ENCODE measurements at regions not wholly inside any gene's neighbourhood (a gene's known extent, or its start where the extent isn't known, plus 50 kb on each side); places are given as distances from the start of the nearest gene placed in this dataset.

DNA sequence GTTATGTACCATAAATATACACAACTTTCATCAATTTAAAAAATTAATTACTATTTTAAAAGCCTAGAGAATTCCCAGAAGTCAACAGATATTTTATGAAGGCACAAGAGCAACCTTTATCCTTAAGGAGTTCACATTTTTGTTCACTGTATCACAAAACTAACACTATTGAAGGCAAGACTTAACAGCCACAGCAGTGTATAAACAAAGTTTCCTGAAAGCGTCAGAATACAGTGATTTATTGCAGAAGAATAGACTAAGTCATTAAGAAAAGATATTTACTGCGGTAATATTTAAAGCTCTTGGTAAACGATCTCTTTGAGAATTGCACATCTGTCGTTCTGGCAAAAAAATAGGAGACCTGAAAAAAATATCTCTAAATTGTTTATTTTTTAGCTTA lies 419.3 kb upstream of the NBEA start:
- Histone ChIP-seq H2BK5ac (ENCODE audit: low read length) (no peak overlapping the region), H3K23ac (ENCODE audit: low read depth, low read length, poor library complexity) (no peak overlapping the region), H3K27ac (replicated peaks; ENCODE audit: low read length) (no peak overlapping the region), H2AK5ac (ENCODE audit: low read depth, low read length) (no peak overlapping the region), H3K4ac (ENCODE audit: low read length) (no peak overlapping the region), H2BK15ac (ENCODE audit: low read length) (no peak overlapping the region), H3K4me2 (ENCODE audit: insufficient read depth, low read length, poor library complexity, severe bottlenecking) (no peak overlapping the region), H3K4me3 (ENCODE audit: low read length in 2 of 2) (no peak overlapping the region), H3K14ac (ENCODE audit: low read length) (no peak overlapping the region), H3K79me1 (ENCODE audit: low read depth, low read length) (no peaks in the 10 kb centered on the region), H3K36me3 (replicated peaks in 1 of 2; ENCODE audit: control insufficient read depth in 2 of 2, insufficient read depth in 2 of 2, low read length in 2 of 2) (no peaks in the 10 kb centered on the region), H3K18ac (ENCODE audit: low read length) (no peak overlapping the region), H4K91ac (ENCODE audit: low read depth, low read length, poor library complexity) (no peak overlapping the region), H2AFZ (ENCODE audit: low read length) (no peak overlapping the region), H2BK120ac (ENCODE audit: low read depth, low read length) (no peak overlapping the region), H2BK12ac (ENCODE audit: low read length) (no peak overlapping the region), H3K4me1 (ENCODE audit: control insufficient read depth in 2 of 2, insufficient read depth in 1 of 2, low read depth in 1 of 2, low read length in 2 of 2) (peaks cover 0 to 2% of the 10 kb centered on the region in 2 donors), H3K9ac (ENCODE audit: low read depth, low read length, poor library complexity) (no peak overlapping the region), H3K27me3 (ENCODE audit: control insufficient read depth in 3 of 3, insufficient read depth in 3 of 3, low read depth in 1 of 3, low read length in 3 of 3) (no peaks in the 10 kb centered on the region), H4K8ac (ENCODE audit: low read depth, low read length) (no peak overlapping the region), H3K9me3 (replicated peaks in 1 of 2; ENCODE audit: control insufficient read depth in 2 of 2, insufficient read depth in 1 of 2, low read depth in 1 of 2, low read length in 2 of 2) (no peaks in the 10 kb centered on the region)
- DNase-seq (ENCODE audit: low spot score), result no peak
- WGBS, 2 donors (ENCODE audit: extremely low coverage in 2 of 2, insufficient read length in 2 of 2, insufficient replicate concordance in 1 of 2), result no CpG with 5 or more reads among the region's 4 CpGs

GRCh38 chr13:34523406-34523805 lies 418.7 kb upstream of the NBEA start:
- H3K36me3 ChIP-seq (replicated peaks in 1 of 2; ENCODE audit: control insufficient read depth in 2 of 2, insufficient read depth in 2 of 2, low read length in 2 of 2), result no peaks in the 10 kb centered on the region
- H3K23ac ChIP-seq (ENCODE audit: low read depth, low read length, poor library complexity), result no peak overlapping the region
- no peak overlapping the region for H3K18ac ChIP-seq (ENCODE audit: low read length)
- no peak overlapping the region for H2AFZ ChIP-seq (ENCODE audit: low read length)
- no peak overlapping the region for H3K14ac ChIP-seq (ENCODE audit: low read length)
- no peak overlapping the region for H4K8ac ChIP-seq (ENCODE audit: low read depth, low read length)
- H2AK5ac ChIP-seq (ENCODE audit: low read depth, low read length), result no peak overlapping the region
- no peak overlapping the region for H4K91ac ChIP-seq (ENCODE audit: low read depth, low read length, poor library complexity)
- WGBS, 2 donors (ENCODE audit: extremely low coverage in 2 of 2, insufficient read length in 2 of 2, insufficient replicate concordance in 1 of 2), result no CpG with 5 or more reads among the region's 3 CpGs
- H3K79me1 ChIP-seq (ENCODE audit: low read depth, low read length), result no peaks in the 10 kb centered on the region
- no peak overlapping the region for H2BK120ac ChIP-seq (ENCODE audit: low read depth, low read length)
- H3K27ac ChIP-seq (replicated peaks; ENCODE audit: low read length), result no peak overlapping the region
- H2BK12ac ChIP-seq (ENCODE audit: low read length), result no peak overlapping the region
- H3K9me3 ChIP-seq (replicated peaks in 1 of 2; ENCODE audit: control insufficient read depth in 2 of 2, insufficient read depth in 1 of 2, low read depth in 1 of 2, low read length in 2 of 2), result no peaks in the 10 kb centered on the region
- no peak overlapping the region for H3K4me3 ChIP-seq (ENCODE audit: low read length in 2 of 2)
- DNase-seq (ENCODE audit: low spot score), result no peak
- peaks cover 0 to 2% of the 10 kb centered on the region in 2 donors for H3K4me1 ChIP-seq (ENCODE audit: control insufficient read depth in 2 of 2, insufficient read depth in 1 of 2, low read depth in 1 of 2, low read length in 2 of 2)
- no peaks in the 10 kb centered on the region for H3K27me3 ChIP-seq (ENCODE audit: control insufficient read depth in 3 of 3, insufficient read depth in 3 of 3, low read depth in 1 of 3, low read length in 3 of 3)
- no peak overlapping the region for H2BK5ac ChIP-seq (ENCODE audit: low read length)
- H3K9ac ChIP-seq (ENCODE audit: low read depth, low read length, poor library complexity), result no peak overlapping the region
- H2BK15ac ChIP-seq (ENCODE audit: low read length), result no peak overlapping the region
- H3K4ac ChIP-seq (ENCODE audit: low read length), result no peak overlapping the region
- H3K4me2 ChIP-seq (ENCODE audit: insufficient read depth, low read length, poor library complexity, severe bottlenecking), result no peak overlapping the region

GRCh38 chr13:34533941-34534340 lies 408.1 kb upstream of the NBEA start:
- no peak overlapping the region for H4K91ac ChIP-seq (ENCODE audit: low read depth, low read length, poor library complexity)
- H2AK5ac ChIP-seq (ENCODE audit: low read depth, low read length), result no peak overlapping the region
- no peak overlapping the region for H3K9ac ChIP-seq (ENCODE audit: low read depth, low read length, poor library complexity)
- H3K23ac ChIP-seq (ENCODE audit: low read depth, low read length, poor library complexity), result no peak overlapping the region
- H3K4ac ChIP-seq (ENCODE audit: low read length), result no peak overlapping the region
- no CpG with 5 or more reads among the region's 2 CpGs for WGBS, 2 donors (ENCODE audit: extremely low coverage in 2 of 2, insufficient read length in 2 of 2, insufficient replicate concordance in 1 of 2)
- no peak overlapping the region for H3K4me3 ChIP-seq (ENCODE audit: low read length in 2 of 2)
- no peak overlapping the region for H3K27ac ChIP-seq (replicated peaks; ENCODE audit: low read length)
- no peak overlapping the region for H2BK15ac ChIP-seq (ENCODE audit: low read length)
- H2BK12ac ChIP-seq (ENCODE audit: low read length), result no peak overlapping the region
- no peak overlapping the region for H2BK120ac ChIP-seq (ENCODE audit: low read depth, low read length)
- H2AFZ ChIP-seq (ENCODE audit: low read length), result no peak overlapping the region
- H4K8ac ChIP-seq (ENCODE audit: low read depth, low read length), result no peak overlapping the region
- H3K4me1 ChIP-seq (ENCODE audit: control insufficient read depth in 2 of 2, insufficient read depth in 1 of 2, low read depth in 1 of 2, low read length in 2 of 2), result no peaks in the 10 kb centered on the region
- H3K9me3 ChIP-seq (replicated peaks in 1 of 2; ENCODE audit: control insufficient read depth in 2 of 2, insufficient read depth in 1 of 2, low read depth in 1 of 2, low read length in 2 of 2), result peaks cover 0 to 1% of the 10 kb centered on the region in 2 donors
- no peaks in the 10 kb centered on the region for H3K27me3 ChIP-seq (ENCODE audit: control insufficient read depth in 3 of 3, insufficient read depth in 3 of 3, low read depth in 1 of 3, low read length in 3 of 3)
- no peak overlapping the region for H3K4me2 ChIP-seq (ENCODE audit: insufficient read depth, low read length, poor library complexity, severe bottlenecking)
- H3K79me1 ChIP-seq (ENCODE audit: low read depth, low read length), result no peaks in the 10 kb centered on the region
- H3K14ac ChIP-seq (ENCODE audit: low read length), result no peak overlapping the region
- H3K18ac ChIP-seq (ENCODE audit: low read length), result no peak overlapping the region
- H3K36me3 ChIP-seq (replicated peaks in 1 of 2; ENCODE audit: control insufficient read depth in 2 of 2, insufficient read depth in 2 of 2, low read length in 2 of 2), result no peaks in the 10 kb centered on the region
- no peak overlapping the region for H2BK5ac ChIP-seq (ENCODE audit: low read length)
- DNase-seq (ENCODE audit: low spot score), result no peak

DNA sequence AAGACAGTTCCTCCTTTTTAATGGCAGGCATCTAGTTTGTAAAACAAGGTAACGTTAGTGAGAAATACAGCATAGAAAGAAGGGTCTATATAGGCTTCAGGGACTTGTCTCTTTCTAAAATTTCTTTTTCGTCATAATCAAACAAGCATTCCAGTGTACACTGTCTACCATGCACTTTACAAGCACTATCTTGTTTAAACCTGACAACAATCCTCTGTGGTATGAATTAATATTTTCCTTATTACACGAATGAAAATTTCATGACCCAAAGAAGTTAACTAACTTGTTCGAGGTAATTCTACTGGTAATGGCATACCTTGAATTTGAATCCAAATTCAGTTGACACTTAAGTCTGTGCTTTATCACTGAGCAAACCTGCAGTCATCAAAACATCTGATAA lies 399.7 kb upstream of the NBEA start:
- H3K27me3 ChIP-seq (ENCODE audit: control insufficient read depth in 3 of 3, insufficient read depth in 3 of 3, low read depth in 1 of 3, low read length in 3 of 3), result no peaks in the 10 kb centered on the region
- H3K23ac ChIP-seq (ENCODE audit: low read depth, low read length, poor library complexity), result no peak overlapping the region
- H3K4me2 ChIP-seq (ENCODE audit: insufficient read depth, low read length, poor library complexity, severe bottlenecking), result no peak overlapping the region
- WGBS, 2 donors (ENCODE audit: extremely low coverage in 2 of 2, insufficient read length in 2 of 2, insufficient replicate concordance in 1 of 2), result no CpG with 5 or more reads among the region's 4 CpGs
- H3K4ac ChIP-seq (ENCODE audit: low read length), result no peak overlapping the region
- no peak for DNase-seq (ENCODE audit: low spot score)
- no peak overlapping the region for H3K9ac ChIP-seq (ENCODE audit: low read depth, low read length, poor library complexity)
- H3K14ac ChIP-seq (ENCODE audit: low read length), result no peak overlapping the region
- H2BK15ac ChIP-seq (ENCODE audit: low read length), result no peak overlapping the region
- no peak overlapping the region for H3K4me3 ChIP-seq (ENCODE audit: low read length in 2 of 2)
- H4K91ac ChIP-seq (ENCODE audit: low read depth, low read length, poor library complexity), result no peak overlapping the region
- H3K36me3 ChIP-seq (replicated peaks in 1 of 2; ENCODE audit: control insufficient read depth in 2 of 2, insufficient read depth in 2 of 2, low read length in 2 of 2), result no peaks in the 10 kb centered on the region
- no peaks in the 10 kb centered on the region for H3K79me1 ChIP-seq (ENCODE audit: low read depth, low read length)
- no peak overlapping the region for H2BK12ac ChIP-seq (ENCODE audit: low read length)
- no peak overlapping the region for H3K27ac ChIP-seq (replicated peaks; ENCODE audit: low read length)
- no peak overlapping the region for H4K8ac ChIP-seq (ENCODE audit: low read depth, low read length)
- H2BK5ac ChIP-seq (ENCODE audit: low read length), result no peak overlapping the region
- H2BK120ac ChIP-seq (ENCODE audit: low read depth, low read length), result no peak overlapping the region
- H3K18ac ChIP-seq (ENCODE audit: low read length), result no peak overlapping the region
- no peaks in the 10 kb centered on the region for H3K4me1 ChIP-seq (ENCODE audit: control insufficient read depth in 2 of 2, insufficient read depth in 1 of 2, low read depth in 1 of 2, low read length in 2 of 2)
- H3K9me3 ChIP-seq (replicated peaks in 1 of 2; ENCODE audit: control insufficient read depth in 2 of 2, insufficient read depth in 1 of 2, low read depth in 1 of 2, low read length in 2 of 2), result no peaks in the 10 kb centered on the region
- no peak overlapping the region for H2AFZ ChIP-seq (ENCODE audit: low read length)
- no peak overlapping the region for H2AK5ac ChIP-seq (ENCODE audit: low read depth, low read length)

Data from neuronal stem cell (in vitro differentiated cells).